ENCODE measurements at regions not wholly inside any gene's neighbourhood (a gene's known extent, or its start where the extent isn't known, plus 50 kb on each side); places are given as distances from the start of the nearest gene placed in this dataset.

DNA sequence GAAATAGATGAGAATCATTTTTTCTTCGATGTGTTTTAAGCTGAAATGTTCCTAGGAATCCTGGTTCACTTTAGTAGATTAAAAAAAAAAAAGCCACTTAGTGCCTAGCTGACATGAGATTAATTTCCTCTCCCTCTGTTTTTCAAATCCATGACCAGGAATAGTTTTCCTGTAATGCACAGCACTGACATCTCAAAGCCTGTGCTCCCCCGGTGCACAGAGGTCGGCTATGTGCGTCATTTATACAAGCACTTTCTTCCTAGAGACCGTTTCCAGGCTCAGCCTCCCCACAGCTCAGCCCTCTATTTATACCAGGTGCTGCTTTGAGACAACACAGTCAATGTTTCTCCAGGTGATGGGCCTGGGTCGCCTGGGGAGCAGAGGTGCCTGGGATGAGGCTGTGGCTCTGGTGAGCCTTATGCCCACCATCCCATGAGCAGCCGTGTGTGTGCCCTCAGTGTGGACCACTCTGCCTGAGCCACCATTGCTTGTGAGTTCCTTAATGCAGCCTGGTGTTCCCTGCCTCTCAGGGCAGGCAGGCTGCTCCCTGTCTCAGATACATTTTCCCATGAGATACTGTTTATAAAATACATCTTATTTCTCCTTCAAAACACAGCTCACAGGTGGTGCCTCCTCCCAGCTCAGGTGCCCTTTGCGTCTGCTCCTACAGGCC lies 515.7 kb upstream of the HS6ST1 start:
- TF ChIP-seq, protein P1, sequence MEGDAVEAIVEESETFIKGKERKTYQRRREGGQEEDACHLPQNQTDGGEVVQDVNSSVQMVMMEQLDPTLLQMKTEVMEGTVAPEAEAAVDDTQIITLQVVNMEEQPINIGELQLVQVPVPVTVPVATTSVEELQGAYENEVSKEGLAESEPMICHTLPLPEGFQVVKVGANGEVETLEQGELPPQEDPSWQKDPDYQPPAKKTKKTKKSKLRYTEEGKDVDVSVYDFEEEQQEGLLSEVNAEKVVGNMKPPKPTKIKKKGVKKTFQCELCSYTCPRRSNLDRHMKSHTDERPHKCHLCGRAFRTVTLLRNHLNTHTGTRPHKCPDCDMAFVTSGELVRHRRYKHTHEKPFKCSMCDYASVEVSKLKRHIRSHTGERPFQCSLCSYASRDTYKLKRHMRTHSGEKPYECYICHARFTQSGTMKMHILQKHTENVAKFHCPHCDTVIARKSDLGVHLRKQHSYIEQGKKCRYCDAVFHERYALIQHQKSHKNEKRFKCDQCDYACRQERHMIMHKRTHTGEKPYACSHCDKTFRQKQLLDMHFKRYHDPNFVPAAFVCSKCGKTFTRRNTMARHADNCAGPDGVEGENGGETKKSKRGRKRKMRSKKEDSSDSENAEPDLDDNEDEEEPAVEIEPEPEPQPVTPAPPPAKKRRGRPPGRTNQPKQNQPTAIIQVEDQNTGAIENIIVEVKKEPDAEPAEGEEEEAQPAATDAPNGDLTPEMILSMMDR (IDR thresholded peaks at IDR 0.05), result no peak
- TF ChIP-seq POLR2A (IDR thresholded peaks at IDR 0.05), result no peak
